GM23338 (cell line): ENCODE measurements at regions not wholly inside any gene's neighbourhood (a gene's known extent, or its start where the extent isn't known, plus 50 kb on each side); places are given as distances from the start of the nearest gene placed in this dataset.

Experiments
- ATAC-seq: fragments of 200-7000 bp; cut with Tn5 transposase; 3 replicates; pipeline ENCODE4 v1.9.1; 2020
- DNase-seq: peaks from one replicate; pipeline ENCODE4 v3.0.0-alpha.2; 2015; ENCODE audit warnings: low spot score
- H2AFZ ChIP-seq: fragments of 200-600 bp; sonication (generic); 2 replicates; pipeline ENCODE4 v1.8.0; 2016; ENCODE audit warnings: antibody characterized with exemption, mild to moderate bottlenecking, moderate library complexity
- H3F3A ChIP-seq: fragments of 200-600 bp; sonication (generic); replicated peaks from 2 replicates; pipeline ENCODE4 v1.8.0; 2017; ENCODE audit warnings: antibody characterized with exemption, mixed run types, low read depth
- H3K27ac ChIP-seq: fragments of 200-600 bp; sonication (generic); 2 replicates; pipeline ENCODE4 v1.6.1; 2016; ENCODE audit warnings: low read depth
- H3K27me3 ChIP-seq: fragments of 200-600 bp; sonication (generic); 2 replicates; pipeline ENCODE4 v1.8.0; 2016; ENCODE audit warnings: mild to moderate bottlenecking, mixed run types, moderate library complexity; ENCODE audit not compliant: insufficient read depth
- H3K36me3 ChIP-seq: fragments of 200-600 bp; sonication (generic); 2 replicates; pipeline ENCODE4 v1.8.0; 2016; ENCODE audit warnings: mild to moderate bottlenecking; ENCODE audit not compliant: insufficient read depth
- H3K4me1 ChIP-seq: fragments of 200-600 bp; sonication (generic); 2 replicates; pipeline ENCODE4 v1.8.0; 2016; ENCODE audit warnings: mild to moderate bottlenecking, moderate library complexity; ENCODE audit not compliant: insufficient read depth
- H3K4me2 ChIP-seq: fragments of 200-600 bp; sonication (generic); 2 replicates; pipeline ENCODE4 v1.7.1; 2017; ENCODE audit warnings: mixed run types
- H3K4me3 ChIP-seq: fragments of 200-600 bp; sonication (generic); 2 replicates; pipeline ENCODE4 v1.6.1; 2016; ENCODE audit warnings: mixed run types
- H3K79me2 ChIP-seq: fragments of 200-600 bp; sonication (generic); replicated peaks from 2 replicates; pipeline ENCODE4 v1.8.0; 2017; ENCODE audit warnings: mild to moderate bottlenecking; ENCODE audit not compliant: insufficient read depth
- H3K9me2 ChIP-seq: fragments of 200-600 bp; sonication (generic); 2 replicates; pipeline ENCODE4 v1.8.0; 2017; ENCODE audit not compliant: insufficient read depth
- H4K20me1 ChIP-seq: fragments of 200-600 bp; sonication (generic); replicated peaks from 2 replicates; pipeline ENCODE4 v1.8.0; 2017; ENCODE audit warnings: mild to moderate bottlenecking; ENCODE audit not compliant: insufficient read depth
- H3K27ac Mint-ChIP-seq: 2 replicates; pipeline ENCODE4 v1.8.0; 2020; ENCODE audit warnings: inconsistent platforms, mild to moderate bottlenecking, moderate library complexity, mixed read lengths
- H3K27me3 Mint-ChIP-seq: 3 replicates; pipeline ENCODE4 v1.8.0; 2022; ENCODE audit warnings: low read depth, mild to moderate bottlenecking, moderate library complexity, mixed read lengths, inconsistent platforms; ENCODE audit not compliant: insufficient read depth, poor library complexity
- H3K36me3 Mint-ChIP-seq: 3 replicates; pipeline ENCODE4 v1.8.0; 2021; ENCODE audit warnings: low read depth, mild to moderate bottlenecking, inconsistent platforms, moderate library complexity, mixed read lengths
- H3K4me1 Mint-ChIP-seq: 3 replicates; pipeline ENCODE4 v1.8.0; 2020; ENCODE audit warnings: mild to moderate bottlenecking, inconsistent platforms, mixed read lengths
- H3K4me3 Mint-ChIP-seq: 3 replicates; pipeline ENCODE4 v1.8.0; 2021; ENCODE audit warnings: moderate library complexity, mild to moderate bottlenecking, inconsistent platforms, mixed read lengths
- H3K9me3 Mint-ChIP-seq: 3 replicates; pipeline ENCODE4 v1.8.0; 2020; ENCODE audit warnings: moderate library complexity, mild to moderate bottlenecking, inconsistent platforms, mixed read lengths
- CREB1 ChIP-seq: fragments of 250-450 bp; sonication (Bioruptor Pico); IDR thresholded peaks from 2 replicates; pipeline ENCODE4 v1.5.0; 2020; ENCODE audit warnings: low read depth, mild to moderate bottlenecking, moderate library complexity
- EZH2 ChIP-seq: fragments of 200-600 bp; sonication (generic); IDR thresholded peaks from one replicate; pipeline ENCODE4 v1.8.0; 2017; ENCODE audit warnings: antibody characterized with exemption, mild to moderate bottlenecking, low read depth; ENCODE audit not compliant: unreplicated experiment
- EZH2phosphoT487 ChIP-seq: fragments of 200-600 bp; sonication (generic); IDR thresholded peaks from one replicate; pipeline ENCODE4 v1.8.1; 2018; ENCODE audit warnings: antibody characterized with exemption; ENCODE audit not compliant: unreplicated experiment
- JUNB ChIP-seq: IDR thresholded peaks from one replicate; pipeline ENCODE4 v1.6.1; 2016; ENCODE audit warnings: antibody characterized with exemption; ENCODE audit not compliant: unreplicated experiment
- NANOG ChIP-seq: IDR thresholded peaks from 2 replicates; pipeline ENCODE4 v1.6.1; 2016; ENCODE audit warnings: antibody characterized with exemption, borderline replicate concordance
- POLR2AphosphoS5 ChIP-seq: IDR thresholded peaks from 2 replicates; pipeline ENCODE4 v1.6.1; 2016; ENCODE audit warnings: antibody characterized with exemption, low read depth
- STAT1 ChIP-seq: IDR thresholded peaks from one replicate; pipeline ENCODE4 v1.6.1; 2016; ENCODE audit warnings: antibody characterized with exemption; ENCODE audit not compliant: unreplicated experiment
- ZNF114 ChIP-seq: fragments of 250-450 bp; sonication (Bioruptor Pico); IDR thresholded peaks from 2 replicates; pipeline ENCODE4 v1.5.0; 2020; ENCODE audit warnings: mild to moderate bottlenecking, moderate library complexity
- TF ChIP-seq, protein P1 (sequence below): fragments of 250-450 bp; sonication (Bioruptor Pico); IDR thresholded peaks from 2 replicates; pipeline ENCODE4 v1.5.0; 2020; ENCODE audit warnings: mild to moderate bottlenecking, moderate library complexity
- TF ChIP-seq, protein P2 (sequence below): IDR thresholded peaks from one replicate; pipeline ENCODE4 v1.6.1; 2018; ENCODE audit warnings: antibody characterized with exemption; ENCODE audit not compliant: unreplicated experiment
- TF ChIP-seq, protein P3 (sequence below), 2 experiments: fragments of 200-600 bp in 1 of 2; sonication (generic) in 1 of 2; conservative IDR thresholded peaks; 2 replicates each; pipeline versions ENCODE4 v1.5.1 to v1.6.1; 2016 to 2017; ENCODE audit warnings: antibody characterized with exemption in 2 of 2, low read depth in 2 of 2, mild to moderate bottlenecking in 2 of 2, moderate library complexity in 1 of 2
- TF ChIP-seq, protein P4 (sequence below): IDR thresholded peaks from 2 replicates; pipeline ENCODE4 v1.6.1; 2016; ENCODE audit warnings: antibody characterized with exemption

DNA sequence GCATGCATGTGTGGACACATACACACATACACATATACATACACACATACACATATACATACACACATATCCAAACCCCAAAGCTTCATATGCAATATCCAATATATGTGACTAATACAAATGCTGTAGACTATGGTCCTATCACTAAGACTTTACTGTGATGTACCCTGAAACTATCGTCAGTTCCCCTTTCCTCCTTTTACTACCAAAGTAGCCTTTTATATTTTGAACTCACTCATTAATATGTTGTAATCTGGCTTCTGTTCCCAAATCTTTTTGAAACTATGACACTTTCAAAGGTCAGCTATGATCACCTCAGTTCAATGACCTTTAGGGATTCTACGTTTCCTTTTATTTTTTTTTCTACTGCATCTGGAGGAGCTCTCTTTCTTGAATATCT is 64.8 kb upstream of the TFEC start:
- Histone ChIP-seq H3K27me3 (no peaks in the 10 kb centered on the region), H3K36me3 (no peaks in the 10 kb centered on the region), H4K20me1 (no peaks in the 10 kb centered on the region), H3K79me2 (no peaks in the 10 kb centered on the region), H3K9me2 (no peaks in the 10 kb centered on the region), H3K27ac (no peak overlapping the region), H2AFZ (no peak overlapping the region; the same call in 1 of the 2 replicates), H3F3A (no peaks in the 10 kb centered on the region), H3K4me3 (no peak overlapping the region), H3K4me1 (no peaks in the 10 kb centered on the region), H3K4me2 (no peak overlapping the region)
- no peak for DNase-seq
- Mint-ChIP-seq H3K9me3 (no peaks in the 10 kb centered on the region), H3K36me3 (no peaks in the 10 kb centered on the region), H3K27me3 (peaks cover 2% of the 10 kb centered on the region), H3K4me3 (no peak overlapping the region), H3K4me1 (peaks cover under 1% of the 10 kb centered on the region; the same call in 2 of the 3 replicates), H3K27ac (no peak overlapping the region)
- no peak for ATAC-seq
- TF ChIP-seq, protein P1, sequence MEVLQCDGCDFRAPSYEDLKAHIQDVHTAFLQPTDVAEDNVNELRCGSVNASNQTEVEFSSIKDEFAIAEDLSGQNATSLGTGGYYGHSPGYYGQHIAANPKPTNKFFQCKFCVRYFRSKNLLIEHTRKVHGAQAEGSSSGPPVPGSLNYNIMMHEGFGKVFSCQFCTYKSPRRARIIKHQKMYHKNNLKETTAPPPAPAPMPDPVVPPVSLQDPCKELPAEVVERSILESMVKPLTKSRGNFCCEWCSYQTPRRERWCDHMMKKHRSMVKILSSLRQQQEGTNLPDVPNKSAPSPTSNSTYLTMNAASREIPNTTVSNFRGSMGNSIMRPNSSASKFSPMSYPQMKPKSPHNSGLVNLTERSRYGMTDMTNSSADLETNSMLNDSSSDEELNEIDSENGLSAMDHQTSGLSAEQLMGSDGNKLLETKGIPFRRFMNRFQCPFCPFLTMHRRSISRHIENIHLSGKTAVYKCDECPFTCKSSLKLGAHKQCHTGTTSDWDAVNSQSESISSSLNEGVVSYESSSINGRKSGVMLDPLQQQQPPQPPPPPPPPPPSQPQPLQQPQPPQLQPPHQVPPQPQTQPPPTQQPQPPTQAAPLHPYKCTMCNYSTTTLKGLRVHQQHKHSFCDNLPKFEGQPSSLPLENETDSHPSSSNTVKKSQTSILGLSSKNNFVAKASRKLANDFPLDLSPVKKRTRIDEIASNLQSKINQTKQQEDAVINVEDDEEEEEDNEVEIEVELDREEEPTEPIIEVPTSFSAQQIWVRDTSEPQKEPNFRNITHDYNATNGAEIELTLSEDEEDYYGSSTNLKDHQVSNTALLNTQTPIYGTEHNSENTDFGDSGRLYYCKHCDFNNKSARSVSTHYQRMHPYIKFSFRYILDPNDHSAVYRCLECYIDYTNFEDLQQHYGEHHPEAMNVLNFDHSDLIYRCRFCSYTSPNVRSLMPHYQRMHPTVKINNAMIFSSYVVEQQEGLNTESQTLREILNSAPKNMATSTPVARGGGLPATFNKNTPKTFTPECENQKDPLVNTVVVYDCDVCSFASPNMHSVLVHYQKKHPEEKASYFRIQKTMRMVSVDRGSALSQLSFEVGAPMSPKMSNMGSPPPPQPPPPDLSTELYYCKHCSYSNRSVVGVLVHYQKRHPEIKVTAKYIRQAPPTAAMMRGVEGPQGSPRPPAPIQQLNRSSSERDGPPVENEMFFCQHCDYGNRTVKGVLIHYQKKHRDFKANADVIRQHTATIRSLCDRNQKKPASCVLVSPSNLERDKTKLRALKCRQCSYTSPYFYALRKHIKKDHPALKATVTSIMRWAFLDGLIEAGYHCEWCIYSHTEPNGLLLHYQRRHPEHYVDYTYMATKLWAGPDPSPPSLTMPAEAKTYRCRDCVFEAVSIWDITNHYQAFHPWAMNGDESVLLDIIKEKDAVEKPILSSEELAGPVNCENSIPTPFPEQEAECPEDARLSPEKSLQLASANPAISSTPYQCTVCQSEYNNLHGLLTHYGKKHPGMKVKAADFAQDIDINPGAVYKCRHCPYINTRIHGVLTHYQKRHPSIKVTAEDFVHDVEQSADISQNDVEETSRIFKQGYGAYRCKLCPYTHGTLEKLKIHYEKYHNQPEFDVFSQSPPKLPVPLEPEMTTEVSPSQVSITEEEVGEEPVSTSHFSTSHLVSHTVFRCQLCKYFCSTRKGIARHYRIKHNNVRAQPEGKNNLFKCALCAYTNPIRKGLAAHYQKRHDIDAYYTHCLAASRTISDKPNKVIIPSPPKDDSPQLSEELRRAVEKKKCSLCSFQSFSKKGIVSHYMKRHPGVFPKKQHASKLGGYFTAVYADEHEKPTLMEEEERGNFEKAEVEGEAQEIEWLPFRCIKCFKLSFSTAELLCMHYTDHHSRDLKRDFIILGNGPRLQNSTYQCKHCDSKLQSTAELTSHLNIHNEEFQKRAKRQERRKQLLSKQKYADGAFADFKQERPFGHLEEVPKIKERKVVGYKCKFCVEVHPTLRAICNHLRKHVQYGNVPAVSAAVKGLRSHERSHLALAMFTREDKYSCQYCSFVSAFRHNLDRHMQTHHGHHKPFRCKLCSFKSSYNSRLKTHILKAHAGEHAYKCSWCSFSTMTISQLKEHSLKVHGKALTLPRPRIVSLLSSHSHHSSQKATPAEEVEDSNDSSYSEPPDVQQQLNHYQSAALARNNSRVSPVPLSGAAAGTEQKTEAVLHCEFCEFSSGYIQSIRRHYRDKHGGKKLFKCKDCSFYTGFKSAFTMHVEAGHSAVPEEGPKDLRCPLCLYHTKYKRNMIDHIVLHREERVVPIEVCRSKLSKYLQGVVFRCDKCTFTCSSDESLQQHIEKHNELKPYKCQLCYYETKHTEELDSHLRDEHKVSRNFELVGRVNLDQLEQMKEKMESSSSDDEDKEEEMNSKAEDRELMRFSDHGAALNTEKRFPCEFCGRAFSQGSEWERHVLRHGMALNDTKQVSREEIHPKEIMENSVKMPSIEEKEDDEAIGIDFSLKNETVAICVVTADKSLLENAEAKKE (CRISPR knock-in tag), result no peak
- TF ChIP-seq EZH2 (no peak), POLR2AphosphoS5 (no peak), STAT1 (no peak), NANOG (no peak), ZNF114 (CRISPR knock-in tag) (no peak), JUNB (no peak), EZH2phosphoT487 (no peak), CREB1 (CRISPR knock-in tag) (no peak)
- TF ChIP-seq, protein P2, sequence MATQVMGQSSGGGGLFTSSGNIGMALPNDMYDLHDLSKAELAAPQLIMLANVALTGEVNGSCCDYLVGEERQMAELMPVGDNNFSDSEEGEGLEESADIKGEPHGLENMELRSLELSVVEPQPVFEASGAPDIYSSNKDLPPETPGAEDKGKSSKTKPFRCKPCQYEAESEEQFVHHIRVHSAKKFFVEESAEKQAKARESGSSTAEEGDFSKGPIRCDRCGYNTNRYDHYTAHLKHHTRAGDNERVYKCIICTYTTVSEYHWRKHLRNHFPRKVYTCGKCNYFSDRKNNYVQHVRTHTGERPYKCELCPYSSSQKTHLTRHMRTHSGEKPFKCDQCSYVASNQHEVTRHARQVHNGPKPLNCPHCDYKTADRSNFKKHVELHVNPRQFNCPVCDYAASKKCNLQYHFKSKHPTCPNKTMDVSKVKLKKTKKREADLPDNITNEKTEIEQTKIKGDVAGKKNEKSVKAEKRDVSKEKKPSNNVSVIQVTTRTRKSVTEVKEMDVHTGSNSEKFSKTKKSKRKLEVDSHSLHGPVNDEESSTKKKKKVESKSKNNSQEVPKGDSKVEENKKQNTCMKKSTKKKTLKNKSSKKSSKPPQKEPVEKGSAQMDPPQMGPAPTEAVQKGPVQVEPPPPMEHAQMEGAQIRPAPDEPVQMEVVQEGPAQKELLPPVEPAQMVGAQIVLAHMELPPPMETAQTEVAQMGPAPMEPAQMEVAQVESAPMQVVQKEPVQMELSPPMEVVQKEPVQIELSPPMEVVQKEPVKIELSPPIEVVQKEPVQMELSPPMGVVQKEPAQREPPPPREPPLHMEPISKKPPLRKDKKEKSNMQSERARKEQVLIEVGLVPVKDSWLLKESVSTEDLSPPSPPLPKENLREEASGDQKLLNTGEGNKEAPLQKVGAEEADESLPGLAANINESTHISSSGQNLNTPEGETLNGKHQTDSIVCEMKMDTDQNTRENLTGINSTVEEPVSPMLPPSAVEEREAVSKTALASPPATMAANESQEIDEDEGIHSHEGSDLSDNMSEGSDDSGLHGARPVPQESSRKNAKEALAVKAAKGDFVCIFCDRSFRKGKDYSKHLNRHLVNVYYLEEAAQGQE, result no peak
- TF ChIP-seq, protein P3, sequence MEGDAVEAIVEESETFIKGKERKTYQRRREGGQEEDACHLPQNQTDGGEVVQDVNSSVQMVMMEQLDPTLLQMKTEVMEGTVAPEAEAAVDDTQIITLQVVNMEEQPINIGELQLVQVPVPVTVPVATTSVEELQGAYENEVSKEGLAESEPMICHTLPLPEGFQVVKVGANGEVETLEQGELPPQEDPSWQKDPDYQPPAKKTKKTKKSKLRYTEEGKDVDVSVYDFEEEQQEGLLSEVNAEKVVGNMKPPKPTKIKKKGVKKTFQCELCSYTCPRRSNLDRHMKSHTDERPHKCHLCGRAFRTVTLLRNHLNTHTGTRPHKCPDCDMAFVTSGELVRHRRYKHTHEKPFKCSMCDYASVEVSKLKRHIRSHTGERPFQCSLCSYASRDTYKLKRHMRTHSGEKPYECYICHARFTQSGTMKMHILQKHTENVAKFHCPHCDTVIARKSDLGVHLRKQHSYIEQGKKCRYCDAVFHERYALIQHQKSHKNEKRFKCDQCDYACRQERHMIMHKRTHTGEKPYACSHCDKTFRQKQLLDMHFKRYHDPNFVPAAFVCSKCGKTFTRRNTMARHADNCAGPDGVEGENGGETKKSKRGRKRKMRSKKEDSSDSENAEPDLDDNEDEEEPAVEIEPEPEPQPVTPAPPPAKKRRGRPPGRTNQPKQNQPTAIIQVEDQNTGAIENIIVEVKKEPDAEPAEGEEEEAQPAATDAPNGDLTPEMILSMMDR (conservative IDR thresholded peaks at IDR 0.05; ENCODE audit: low read depth in 2 of 2), result no peak
- TF ChIP-seq, protein P4, sequence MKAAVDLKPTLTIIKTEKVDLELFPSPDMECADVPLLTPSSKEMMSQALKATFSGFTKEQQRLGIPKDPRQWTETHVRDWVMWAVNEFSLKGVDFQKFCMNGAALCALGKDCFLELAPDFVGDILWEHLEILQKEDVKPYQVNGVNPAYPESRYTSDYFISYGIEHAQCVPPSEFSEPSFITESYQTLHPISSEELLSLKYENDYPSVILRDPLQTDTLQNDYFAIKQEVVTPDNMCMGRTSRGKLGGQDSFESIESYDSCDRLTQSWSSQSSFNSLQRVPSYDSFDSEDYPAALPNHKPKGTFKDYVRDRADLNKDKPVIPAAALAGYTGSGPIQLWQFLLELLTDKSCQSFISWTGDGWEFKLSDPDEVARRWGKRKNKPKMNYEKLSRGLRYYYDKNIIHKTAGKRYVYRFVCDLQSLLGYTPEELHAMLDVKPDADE, result no peak
